Progenitor cell of endocrine pancreas (in vitro differentiated cells): ENCODE measurements at regions not wholly inside any gene's neighbourhood (a gene's known extent, or its start where the extent isn't known, plus 50 kb on each side); places are given as distances from the start of the nearest gene placed in this dataset.

ENCODE experiments used
- DNase-seq: peaks from one replicate; pipeline ENCODE4 v3.0.0; 2021; ENCODE audit warnings: low spot score; ENCODE audit not compliant: unreplicated experiment
- H3K27ac Mint-ChIP-seq: 2 replicates; pipeline ENCODE4 v1.8.0; 2021; ENCODE audit warnings: mild to moderate bottlenecking, moderate library complexity, mixed read lengths
- H3K27me3 Mint-ChIP-seq: 2 replicates; pipeline ENCODE4 v1.8.0; 2021; ENCODE audit warnings: mixed read lengths
- H3K36me3 Mint-ChIP-seq: 2 replicates; pipeline ENCODE4 v1.8.0; 2022; ENCODE audit warnings: mixed read lengths; ENCODE audit not compliant: insufficient read depth
- H3K4me1 Mint-ChIP-seq: 2 replicates; pipeline ENCODE4 v1.8.0; 2021; ENCODE audit warnings: low read depth, mixed read lengths
- H3K4me3 Mint-ChIP-seq: 2 replicates; pipeline ENCODE4 v1.8.0; 2021; ENCODE audit warnings: low read depth, mild to moderate bottlenecking, moderate library complexity, mixed read lengths
- H3K9me3 Mint-ChIP-seq: 2 replicates; pipeline ENCODE4 v1.8.0; 2021; ENCODE audit warnings: low read depth, mixed read lengths
- TF ChIP-seq, protein P1 (sequence below): fragments of 200-600 bp; sonication (generic); IDR thresholded peaks from one replicate; pipeline ENCODE4 v1.5.0; 2021; ENCODE audit warnings: antibody characterized with exemption, mild to moderate bottlenecking; ENCODE audit not compliant: unreplicated experiment

DNA sequence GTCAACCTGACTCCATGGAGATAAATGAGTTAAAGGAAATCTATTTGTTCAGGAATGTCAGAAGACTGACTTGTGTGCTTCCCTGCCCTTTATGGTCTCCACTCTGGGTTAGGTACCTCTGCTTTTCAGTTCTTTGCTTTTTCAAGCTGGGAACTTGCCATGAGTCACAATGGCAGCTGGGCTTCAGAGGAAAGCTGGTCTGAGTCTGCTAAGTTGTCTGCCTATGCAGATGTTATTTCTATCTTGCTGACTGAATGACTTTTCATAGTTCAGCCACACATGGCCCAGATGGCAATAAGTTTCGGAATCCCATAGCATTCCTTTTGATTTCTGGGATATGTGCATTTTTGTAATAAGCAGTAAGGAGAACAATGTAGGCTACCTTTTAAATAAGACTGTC is 337.9 kb upstream of the FGF13 start:
- no peak overlapping the region for H3K4me3 Mint-ChIP-seq
- TF ChIP-seq, protein P1, sequence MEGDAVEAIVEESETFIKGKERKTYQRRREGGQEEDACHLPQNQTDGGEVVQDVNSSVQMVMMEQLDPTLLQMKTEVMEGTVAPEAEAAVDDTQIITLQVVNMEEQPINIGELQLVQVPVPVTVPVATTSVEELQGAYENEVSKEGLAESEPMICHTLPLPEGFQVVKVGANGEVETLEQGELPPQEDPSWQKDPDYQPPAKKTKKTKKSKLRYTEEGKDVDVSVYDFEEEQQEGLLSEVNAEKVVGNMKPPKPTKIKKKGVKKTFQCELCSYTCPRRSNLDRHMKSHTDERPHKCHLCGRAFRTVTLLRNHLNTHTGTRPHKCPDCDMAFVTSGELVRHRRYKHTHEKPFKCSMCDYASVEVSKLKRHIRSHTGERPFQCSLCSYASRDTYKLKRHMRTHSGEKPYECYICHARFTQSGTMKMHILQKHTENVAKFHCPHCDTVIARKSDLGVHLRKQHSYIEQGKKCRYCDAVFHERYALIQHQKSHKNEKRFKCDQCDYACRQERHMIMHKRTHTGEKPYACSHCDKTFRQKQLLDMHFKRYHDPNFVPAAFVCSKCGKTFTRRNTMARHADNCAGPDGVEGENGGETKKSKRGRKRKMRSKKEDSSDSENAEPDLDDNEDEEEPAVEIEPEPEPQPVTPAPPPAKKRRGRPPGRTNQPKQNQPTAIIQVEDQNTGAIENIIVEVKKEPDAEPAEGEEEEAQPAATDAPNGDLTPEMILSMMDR, result no peak
- H3K36me3 Mint-ChIP-seq, result no peaks in the 10 kb centered on the region
- H3K9me3 Mint-ChIP-seq, result peaks cover 16% of the 10 kb centered on the region
- no peak for DNase-seq
- H3K27me3 Mint-ChIP-seq, result no peaks in the 10 kb centered on the region
- H3K27ac Mint-ChIP-seq, result no peak overlapping the region
- peaks cover 2% of the 10 kb centered on the region for H3K4me1 Mint-ChIP-seq

DNA sequence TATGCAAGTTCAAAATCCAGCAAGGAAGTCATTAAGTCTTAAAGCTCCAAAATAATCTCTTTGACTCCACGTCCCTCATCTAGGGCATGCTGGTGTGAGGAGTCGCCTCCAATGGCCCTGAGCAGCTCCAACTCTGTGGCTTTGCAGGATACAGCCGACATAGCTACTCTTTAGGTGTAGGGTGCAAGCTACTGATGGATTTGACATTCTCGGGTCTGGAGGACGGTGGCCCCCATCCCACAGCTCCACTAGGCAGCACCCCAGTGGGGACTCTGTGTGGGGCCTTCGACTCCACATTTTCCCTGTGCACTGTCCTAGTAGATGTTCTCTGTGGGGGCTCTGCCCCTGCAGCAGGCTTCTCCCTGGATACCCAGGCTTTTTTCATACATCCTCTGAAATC is 333.2 kb upstream of the FGF13 start:
- peaks cover 14% of the 10 kb centered on the region for H3K9me3 Mint-ChIP-seq
- peaks cover 2% of the 10 kb centered on the region for H3K4me1 Mint-ChIP-seq
- H3K27ac Mint-ChIP-seq, result no peak overlapping the region
- H3K36me3 Mint-ChIP-seq, result peaks cover 2% of the 10 kb centered on the region
- no peaks in the 10 kb centered on the region for H3K27me3 Mint-ChIP-seq
- TF ChIP-seq, protein P1, result no peak
- no peak overlapping the region for H3K4me3 Mint-ChIP-seq
- no peak for DNase-seq

DNA sequence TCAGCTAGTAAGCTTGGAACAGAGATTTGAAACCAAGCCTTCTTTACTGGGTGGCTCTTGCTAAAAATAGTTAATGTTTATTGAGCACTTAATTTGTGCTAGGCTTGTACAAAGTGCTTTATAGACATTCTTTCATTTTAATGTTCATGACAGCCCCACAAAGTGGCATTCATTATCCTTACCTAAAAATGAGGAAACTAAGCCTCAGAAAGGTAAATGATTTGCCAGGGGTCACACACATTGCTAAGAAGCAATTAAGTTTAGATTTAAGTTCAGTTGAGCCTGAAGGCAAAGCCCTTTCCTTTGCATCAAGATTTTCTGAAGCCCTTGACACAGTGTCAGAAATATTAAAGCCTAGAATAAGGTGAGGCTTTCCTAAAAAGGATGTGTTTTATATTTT is 327.5 kb upstream of the FGF13 start:
- Mint-ChIP-seq H3K9me3 (peaks cover 21% of the 10 kb centered on the region), H3K27me3 (no peaks in the 10 kb centered on the region), H3K27ac (no peak overlapping the region), H3K4me3 (no peak overlapping the region), H3K36me3 (peaks cover 4% of the 10 kb centered on the region), H3K4me1 (no peaks in the 10 kb centered on the region)
- TF ChIP-seq, protein P1, result no peak
- no peak for DNase-seq

DNA sequence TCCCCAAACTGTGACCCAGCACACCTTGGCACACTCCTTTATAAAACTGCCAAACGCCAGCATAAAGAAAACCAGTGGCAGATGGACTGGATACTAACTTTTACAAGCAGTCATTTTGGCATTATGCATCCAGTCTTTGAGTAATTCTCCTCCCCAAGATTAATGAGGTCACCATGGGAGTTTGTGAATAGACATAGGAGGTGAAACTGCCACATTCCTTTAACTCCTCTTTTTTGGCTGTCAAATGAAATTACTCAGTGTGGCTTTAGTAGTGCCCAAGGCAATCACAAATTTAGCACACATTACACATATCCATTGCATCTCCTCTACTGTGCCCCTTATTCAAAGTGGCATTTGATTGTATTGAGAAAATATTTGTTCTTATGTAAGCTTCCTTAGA is 315.3 kb upstream of the FGF13 start:
- TF ChIP-seq, protein P1, result no peak
- Mint-ChIP-seq H3K27ac (no peak overlapping the region), H3K9me3 (no peaks in the 10 kb centered on the region), H3K4me3 (no peak overlapping the region), H3K36me3 (no peaks in the 10 kb centered on the region), H3K27me3 (no peaks in the 10 kb centered on the region), H3K4me1 (peaks cover 3% of the 10 kb centered on the region)
- DNase-seq, result no peak

DNA sequence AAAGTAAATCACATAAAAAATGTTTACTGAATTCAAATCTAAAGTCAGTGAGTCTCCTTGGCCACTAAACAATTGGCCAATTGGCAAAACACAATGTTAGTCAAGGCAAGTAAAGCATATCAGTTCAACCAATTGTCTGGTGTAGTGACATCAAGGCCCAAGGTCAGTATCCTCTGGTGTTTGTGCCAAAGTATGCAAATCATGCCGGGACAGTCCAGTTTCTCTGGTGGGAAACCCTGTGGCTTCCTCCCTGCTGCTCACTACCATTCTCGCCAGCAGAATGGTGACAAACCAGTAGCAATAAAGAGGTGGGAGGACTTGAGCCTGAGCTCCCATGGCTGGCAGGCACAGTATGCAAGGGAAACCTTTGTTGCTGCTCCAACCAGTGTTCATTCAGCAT is 314.9 kb upstream of the FGF13 start:
- DNase-seq, result no peak
- no peaks in the 10 kb centered on the region for H3K36me3 Mint-ChIP-seq
- no peaks in the 10 kb centered on the region for H3K27me3 Mint-ChIP-seq

More for the DNA sequence above, 314.9 kb upstream of the FGF13 start:
- H3K9me3 Mint-ChIP-seq, result no peaks in the 10 kb centered on the region
- no peak overlapping the region for H3K4me3 Mint-ChIP-seq
- TF ChIP-seq, protein P1, result no peak
- H3K4me1 Mint-ChIP-seq, result peaks cover 3% of the 10 kb centered on the region
- H3K27ac Mint-ChIP-seq, result no peak overlapping the region
